SKM-1 treated with dmso at 0.1 percent for 144 hours (cell line): ENCODE measurements at regions not wholly inside any gene's neighbourhood (a gene's known extent, or its start where the extent isn't known, plus 50 kb on each side); places are given as distances from the start of the nearest gene placed in this dataset.
"Not testable (repeated sequence)": the region's sequence is repeated elsewhere in the genome, so short reads cannot be mapped to it uniquely, and the experiment has no call there.

Experiments
- DNase-seq: peaks from one replicate; lab custom pipeline; 2025; ENCODE audit not compliant: unreplicated experiment; lab: John Stamatoyannopoulos, UW

DNA sequence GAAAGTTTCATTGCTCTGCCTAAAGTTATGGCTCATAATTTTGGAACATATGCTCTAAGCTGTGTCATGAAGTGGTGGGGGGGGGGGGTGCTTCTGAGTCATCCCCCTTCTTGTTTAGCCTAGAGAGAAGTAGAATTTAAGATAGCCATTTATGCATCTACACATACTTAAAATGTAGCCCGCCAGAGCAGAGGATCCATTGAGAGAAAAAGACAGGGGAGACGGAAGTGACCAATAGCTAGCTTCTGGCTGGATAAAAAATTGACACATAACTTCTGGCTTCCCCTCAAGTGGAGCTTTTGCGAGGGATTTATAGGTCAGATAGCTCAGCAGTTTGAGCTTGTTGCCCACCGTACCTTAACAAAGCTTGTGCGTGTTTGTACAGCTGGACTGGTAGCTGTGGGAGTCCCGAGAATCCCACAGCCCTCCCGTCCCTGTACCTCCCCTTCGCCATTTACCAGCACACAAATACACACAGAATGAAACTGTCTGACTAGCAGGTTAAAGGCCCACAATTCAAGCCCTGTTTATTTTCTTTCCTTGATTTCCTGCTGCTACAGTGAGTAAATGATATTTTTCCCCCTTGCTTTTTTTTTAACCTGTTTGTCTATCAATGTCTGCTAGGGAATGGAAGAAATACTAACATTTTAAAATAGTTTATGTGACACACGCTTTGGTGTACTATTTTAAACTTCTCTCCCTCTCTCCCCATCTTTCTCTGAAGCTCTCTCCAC lies 232.6 kb upstream of the FERD3L start:
- DNase-seq: no peak

DNA sequence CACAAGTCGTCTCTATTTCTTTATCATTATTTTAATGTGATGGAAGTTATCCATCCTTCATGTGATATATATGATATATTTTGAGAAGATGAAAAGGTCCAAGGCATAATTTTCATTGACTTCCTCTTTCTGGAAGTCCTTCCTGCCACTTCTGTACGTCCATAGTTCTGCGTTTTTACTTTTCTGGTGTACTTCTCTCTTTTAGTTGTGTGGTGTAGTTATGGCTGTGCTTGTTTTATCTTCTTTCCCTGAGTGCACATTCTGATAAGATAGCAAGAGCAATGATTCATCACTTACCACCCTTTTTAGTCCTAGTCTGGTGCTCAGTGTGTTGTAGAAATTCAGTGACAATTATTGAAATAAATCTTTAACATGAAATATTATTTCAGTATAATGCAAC lies 231.3 kb upstream of the FERD3L start:
- peak; percentile 47 for DNase-seq

DNA sequence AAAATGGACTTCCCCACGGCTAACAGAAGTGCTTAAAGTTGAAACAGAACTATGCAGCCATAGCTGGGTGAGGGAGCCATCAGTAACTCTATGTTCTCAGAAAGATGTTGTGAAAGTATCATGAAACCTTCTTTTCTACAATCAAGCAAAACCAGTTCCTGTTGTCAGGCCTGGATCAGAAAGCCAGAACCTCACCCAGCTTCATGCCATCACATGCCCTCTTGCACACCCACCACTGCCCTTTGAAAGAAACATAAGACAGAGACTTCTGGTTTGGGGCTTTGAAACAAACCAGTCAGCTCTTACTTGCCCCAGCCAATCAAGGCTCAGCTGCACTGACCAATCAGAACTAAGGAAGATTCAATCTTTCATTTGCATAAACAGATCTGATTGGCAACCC lies 230.8 kb upstream of the FERD3L start:
- no peak for DNase-seq

- no peak for DNase-seq
Measured at GRCh38 chr7:19373334-19373733, 228.1 kb upstream of the FERD3L start.

GRCh38 chr7:19369806-19370205 lies 224.6 kb upstream of the FERD3L start:
- DNase-seq: no peak

DNA sequence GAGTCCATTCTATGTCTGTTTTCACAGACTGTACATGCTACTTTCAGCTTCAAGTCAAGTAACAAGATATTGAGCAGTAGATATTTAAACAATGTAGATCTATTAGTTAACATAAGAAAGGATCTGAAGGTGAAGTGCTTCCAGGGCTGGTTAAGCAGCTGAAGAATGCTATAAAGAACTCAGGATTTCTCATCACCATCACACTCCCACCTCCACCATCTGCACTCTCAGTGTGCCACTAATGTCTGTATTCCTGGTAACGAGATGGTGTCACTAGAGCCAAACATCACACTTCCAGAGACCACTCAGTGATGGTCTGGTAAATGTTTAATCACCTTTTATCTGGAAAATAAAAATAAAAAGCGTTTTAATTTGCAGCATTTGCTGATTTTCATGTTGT lies 224.0 kb upstream of the FERD3L start:
- no peak for DNase-seq

DNA sequence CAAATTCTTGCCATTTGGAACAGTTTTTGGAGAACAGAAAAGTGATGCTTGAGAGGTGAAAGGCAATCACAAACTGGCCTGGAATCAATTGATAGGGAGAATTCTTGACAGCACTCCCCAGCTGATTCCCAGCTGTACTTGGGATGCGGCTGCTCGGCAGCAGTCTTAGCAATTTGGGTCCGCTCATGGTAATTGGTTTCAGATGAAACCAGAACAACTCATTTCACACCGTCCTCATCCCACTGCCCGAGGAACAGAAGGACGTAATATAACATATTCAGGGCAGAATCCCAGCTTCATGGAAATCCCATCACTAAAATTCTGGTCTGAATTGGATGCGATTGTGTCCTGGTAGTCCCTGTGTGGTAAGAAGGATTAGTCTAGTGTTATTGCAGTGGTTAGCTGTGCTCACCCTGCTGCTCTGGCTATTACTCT lies 223.3 kb upstream of the FERD3L start:
- no peak for DNase-seq

GRCh38 chr7:19364950-19365349 lies 219.7 kb upstream of the FERD3L start:
- no peak for DNase-seq

- no peak for DNase-seq
Measured at GRCh38 chr7:19362099-19362498, 216.9 kb upstream of the FERD3L start.

- no peak for DNase-seq
Measured at GRCh38 chr7:19353180-19353579, 208.0 kb upstream of the FERD3L start.

- DNase-seq: no peak
Measured at GRCh38 chr7:19352305-19352695, 207.1 kb upstream of the FERD3L start.

DNA sequence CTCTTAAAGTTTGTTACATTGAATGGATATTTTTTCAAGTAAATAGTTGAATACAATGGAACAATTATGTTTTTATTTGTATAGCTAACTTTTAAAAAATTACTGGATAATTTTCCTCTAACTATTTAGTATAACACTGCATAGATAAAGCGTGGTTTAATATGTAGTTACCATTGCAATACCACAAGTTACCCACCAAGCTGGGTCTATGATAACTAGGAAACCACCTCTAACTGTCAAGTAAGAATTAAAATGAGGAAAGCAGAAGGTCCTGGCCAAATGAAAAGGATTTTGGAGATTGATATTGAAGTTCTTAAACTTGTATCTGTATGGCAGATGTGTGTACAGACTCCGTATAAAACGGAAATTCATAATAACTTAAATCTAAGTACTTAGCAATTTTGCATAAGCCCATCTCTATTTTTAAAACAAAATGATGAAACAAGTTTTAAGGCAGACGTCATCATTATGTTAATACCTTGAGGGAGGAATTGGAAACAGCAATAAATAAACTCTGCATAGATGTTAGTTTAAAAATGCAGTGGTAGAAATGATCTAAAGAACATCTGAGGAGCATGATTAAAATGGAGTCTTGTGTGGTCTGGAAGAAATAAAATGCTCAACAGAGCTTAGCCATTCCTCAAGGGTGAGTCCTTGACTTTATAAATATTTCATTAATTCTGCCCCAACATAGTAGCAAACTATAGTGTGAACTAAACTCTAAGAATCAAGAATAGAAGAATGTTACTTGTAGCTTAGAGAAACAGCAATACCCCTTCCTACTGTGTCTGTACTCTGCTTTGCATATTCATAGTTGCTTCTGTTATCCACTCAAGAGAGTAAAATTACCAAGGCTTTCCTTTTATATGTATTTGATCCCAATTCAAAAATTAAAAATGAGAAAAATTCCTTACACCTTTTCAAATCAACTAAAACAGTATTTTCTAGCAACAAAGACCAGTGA lies 206.4 kb upstream of the FERD3L start:
- no peak for DNase-seq

DNA sequence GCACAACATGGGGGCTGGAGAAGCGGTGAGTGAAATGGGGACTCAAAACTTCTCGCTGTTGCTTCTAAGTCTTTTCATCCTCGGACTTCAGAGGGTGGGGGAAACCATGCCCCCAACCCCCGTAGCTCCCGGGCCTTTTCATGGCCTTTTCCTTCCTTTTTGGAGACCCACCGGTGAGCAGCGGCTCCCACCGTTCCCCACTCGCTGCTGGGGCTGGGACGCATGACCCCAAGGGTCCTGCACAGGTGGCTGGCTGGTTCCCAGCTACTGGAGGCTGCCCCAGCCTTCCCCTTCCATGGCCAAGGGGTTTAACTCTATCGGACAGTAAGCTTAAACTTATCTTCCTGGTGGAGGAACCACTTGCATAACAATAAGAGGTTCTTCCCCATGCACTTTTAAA lies 194.3 kb upstream of the FERD3L start:
- DNase-seq: no peak

DNA sequence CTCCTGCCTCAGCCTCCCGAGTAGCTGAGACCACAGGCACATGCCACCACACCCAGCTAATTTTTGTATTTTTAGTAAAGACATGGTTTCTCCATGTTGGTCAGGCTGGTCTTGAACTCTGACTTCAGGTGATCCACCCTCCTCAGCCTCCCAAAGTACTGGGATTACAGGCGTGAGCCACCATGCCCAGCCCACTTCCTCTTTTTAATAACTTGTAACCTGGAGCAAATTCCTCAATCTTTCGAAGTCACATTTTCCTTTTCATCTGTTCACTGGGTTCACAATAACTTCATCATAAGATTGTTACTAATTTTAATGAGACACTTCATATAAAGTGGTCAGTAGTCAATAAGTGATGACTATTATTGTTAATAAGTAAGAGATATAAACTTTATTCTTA lies 193.3 kb upstream of the FERD3L start:
- DNase-seq: not testable (repeated sequence)

- no peak for DNase-seq
Measured at GRCh38 chr7:19336836-19337383, 191.7 kb upstream of the FERD3L start.

GRCh38 chr7:19333706-19334105 lies 188.5 kb upstream of the FERD3L start:
- DNase-seq: no peak

DNA sequence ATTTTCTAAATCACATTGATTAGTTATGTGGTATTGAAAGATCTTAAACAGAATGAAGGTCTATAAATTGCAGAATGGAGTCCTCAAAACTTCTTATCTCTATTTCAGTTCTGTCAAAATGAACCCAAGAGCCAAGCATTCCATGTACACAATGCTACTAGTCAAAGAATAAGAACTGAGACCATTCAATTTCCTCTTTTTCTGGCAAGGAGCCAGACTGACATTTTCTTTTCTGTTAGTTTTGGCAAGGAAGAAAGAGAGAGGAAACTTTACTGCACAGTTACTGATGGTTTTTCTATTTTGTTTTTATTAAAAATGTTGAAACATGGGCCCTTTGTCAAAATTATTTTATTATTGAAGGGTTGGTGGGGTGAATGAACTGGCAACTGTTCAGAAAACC lies 181.8 kb upstream of the FERD3L start:
- no peak for DNase-seq

DNA sequence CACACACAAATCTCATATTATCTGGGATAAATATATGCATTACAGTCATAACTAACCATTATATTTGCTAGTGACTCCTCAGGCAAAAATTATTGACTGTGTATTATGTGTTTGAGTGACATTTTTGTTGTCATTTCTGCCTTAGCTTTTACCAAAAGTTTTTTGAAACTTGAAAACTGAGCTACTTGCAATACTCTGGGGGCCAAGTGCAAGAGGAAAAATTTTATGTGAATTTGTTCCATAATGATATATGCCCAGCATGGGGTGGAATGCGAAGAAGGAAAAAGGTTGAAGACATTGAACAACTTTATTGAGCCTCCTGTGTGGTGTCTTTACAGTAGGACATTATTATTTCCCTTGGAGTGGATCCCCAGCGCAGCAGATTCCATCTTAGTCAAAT lies 176.8 kb upstream of the FERD3L start:
- DNase-seq: no peak

DNA sequence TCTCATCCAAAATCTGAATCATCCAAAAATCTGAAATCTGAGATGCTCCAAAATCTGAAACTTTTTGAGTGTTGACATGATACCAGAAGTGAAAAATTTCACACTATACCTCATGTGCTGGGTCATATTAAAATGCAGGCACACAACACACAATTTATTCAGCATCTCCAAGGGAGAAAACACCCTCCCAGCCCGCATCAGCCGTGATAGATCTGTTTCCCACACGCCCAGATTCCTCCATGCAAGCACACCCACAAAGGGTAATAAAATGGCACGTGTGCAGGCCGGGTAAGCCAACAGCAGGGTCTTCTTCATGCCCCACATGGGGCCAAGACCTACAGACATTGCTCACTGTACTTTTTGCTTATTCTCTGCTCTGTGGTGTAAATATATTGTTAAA lies 173.1 kb upstream of the FERD3L start:
- no peak for DNase-seq

GRCh38 chr7:19317461-19317860 lies 172.2 kb upstream of the FERD3L start:
- DNase-seq: no peak

DNA sequence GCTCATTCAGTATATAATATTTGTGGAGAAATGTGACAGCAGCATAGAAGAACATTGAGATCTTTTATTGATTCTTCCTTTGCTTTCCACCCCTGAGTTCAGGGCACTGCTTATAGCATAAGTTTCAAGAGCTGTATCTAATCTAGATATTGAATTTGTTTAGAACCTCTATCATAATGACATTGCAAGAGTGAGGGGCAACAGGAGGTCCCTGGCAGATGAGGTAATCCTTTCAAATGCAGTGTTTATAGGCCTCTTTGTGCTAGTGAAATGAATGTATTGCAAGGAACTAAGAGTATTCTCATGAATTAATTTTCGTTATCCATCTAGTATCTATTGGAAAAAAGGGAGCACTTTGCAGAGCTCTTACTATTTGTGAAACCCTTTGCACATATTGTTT lies 167.2 kb upstream of the FERD3L start:
- no peak for DNase-seq

GRCh38 chr7:19307554-19307953 lies 162.3 kb upstream of the FERD3L start:
- no peak for DNase-seq
